Upper lobe of right lung (tissue), 1 donor: ENCODE measurements at regions not wholly inside any gene's neighbourhood (a gene's known extent, or its start where the extent isn't known, plus 50 kb on each side); places are given as distances from the start of the nearest gene placed in this dataset.
A peak's percentile ranks its signal among the peaks of the same experiment; 100 is the strongest.

ENCODE experiments used
- ATAC-seq: fragments of 200-7000 bp; cut with Tn5 transposase; one replicate; pipeline ENCODE4 v1.9.1; 2020; ENCODE audit warnings: mild to moderate bottlenecking, moderate library complexity
- DNase-seq: peaks from one replicate; pipeline ENCODE4 v3.0.0-alpha.2; 2020
- H3K27ac ChIP-seq: fragments of 200-600 bp; one replicate; pipeline ENCODE4 v1.8.0; 2022
- H3K27me3 ChIP-seq: fragments of 200-600 bp; one replicate; pipeline ENCODE4 v1.8.0; 2022; ENCODE audit warnings: mild to moderate bottlenecking
- H3K36me3 ChIP-seq: fragments of 200-600 bp; one replicate; pipeline ENCODE4 v1.8.0; 2022
- H3K4me1 ChIP-seq: fragments of 200-600 bp; one replicate; pipeline ENCODE4 v1.8.0; 2022
- H3K4me3 ChIP-seq: fragments of 200-600 bp; one replicate; pipeline ENCODE4 v1.8.0; 2022; ENCODE audit warnings: mild to moderate bottlenecking
- H3K9me3 ChIP-seq: fragments of 200-600 bp; one replicate; pipeline ENCODE4 v1.8.0; 2022
- CTCF ChIP-seq: fragments of 200-600 bp; IDR thresholded peaks from one replicate; pipeline ENCODE4 v1.8.0; 2022; ENCODE audit warnings: antibody characterized with exemption
- intact Hi-C: fragments of 100-400 bp; cut with DNase I; formaldehyde crosslinking; loops from one replicate; pipeline ENCODE4 v1.11.0; 2022
- donor health status: DM: no; HTN: yes; CAD: no; lungs with severe emphysema.

GRCh38 chr20:39312676-39313075, 350.5 kb downstream of the DHX35 start:
- no peak overlapping the region for H3K27ac ChIP-seq
- no peak for ATAC-seq
- H3K27me3 ChIP-seq, result no peaks in the 10 kb centered on the region
- no peaks in the 10 kb centered on the region for H3K36me3 ChIP-seq
- DNase-seq, result no peak
- H3K4me1 ChIP-seq, result no peaks in the 10 kb centered on the region
- no peak for TF ChIP-seq CTCF
- no peak overlapping the region for H3K4me3 ChIP-seq
- intact Hi-C loops, result no loop called here
- H3K9me3 ChIP-seq, result no peaks in the 10 kb centered on the region

GRCh38 chr20:39311851-39312506, 349.8 kb downstream of the DHX35 start:
- DNase-seq, result no peak
- no peaks in the 10 kb centered on the region for H3K4me1 ChIP-seq
- no peaks in the 10 kb centered on the region for H3K36me3 ChIP-seq
- intact Hi-C loops, result no loop called here
- H3K9me3 ChIP-seq, result no peaks in the 10 kb centered on the region
- no peak for ATAC-seq
- TF ChIP-seq CTCF, result no peak
- H3K27ac ChIP-seq, result no peak overlapping the region
- H3K27me3 ChIP-seq, result no peaks in the 10 kb centered on the region
- H3K4me3 ChIP-seq, result no peak overlapping the region

GRCh38 chr20:39310363-39310995, 348.3 kb downstream of the DHX35 start:
- Histone ChIP-seq H3K27ac (no peak overlapping the region), H3K4me3 (no peak overlapping the region), H3K9me3 (no peaks in the 10 kb centered on the region), H3K27me3 (no peaks in the 10 kb centered on the region), H3K36me3 (no peaks in the 10 kb centered on the region), H3K4me1 (no peaks in the 10 kb centered on the region)
- ATAC-seq, result peak; percentile 37
- no peak for TF ChIP-seq CTCF
- intact Hi-C loops, result no loop called here
- DNase-seq, result no peak

GRCh38 chr20:39309458-39309857, 347.3 kb downstream of the DHX35 start:
- Histone ChIP-seq H3K9me3 (no peaks in the 10 kb centered on the region), H3K27me3 (no peaks in the 10 kb centered on the region), H3K27ac (no peak overlapping the region), H3K4me1 (no peaks in the 10 kb centered on the region), H3K36me3 (no peaks in the 10 kb centered on the region), H3K4me3 (no peak overlapping the region)
- ATAC-seq (no peak), DNase-seq (no peak)
- intact Hi-C loops, result no loop called here
- no peak for TF ChIP-seq CTCF

GRCh38 chr20:39302312-39302711, 340.2 kb downstream of the DHX35 start:
- intact Hi-C loops, result no loop called here
- Histone ChIP-seq H3K36me3 (no peaks in the 10 kb centered on the region), H3K4me3 (no peak overlapping the region), H3K27me3 (no peaks in the 10 kb centered on the region), H3K4me1 (peaks cover 6% of the 10 kb centered on the region), H3K27ac (no peak overlapping the region), H3K9me3 (no peaks in the 10 kb centered on the region)
- ATAC-seq (no peak), DNase-seq (no peak)
- no peak for TF ChIP-seq CTCF
